ENCODE measurements at regions not wholly inside any gene's neighbourhood (a gene's known extent, or its start where the extent isn't known, plus 50 kb on each side); places are given as distances from the start of the nearest gene placed in this dataset.

DNA sequence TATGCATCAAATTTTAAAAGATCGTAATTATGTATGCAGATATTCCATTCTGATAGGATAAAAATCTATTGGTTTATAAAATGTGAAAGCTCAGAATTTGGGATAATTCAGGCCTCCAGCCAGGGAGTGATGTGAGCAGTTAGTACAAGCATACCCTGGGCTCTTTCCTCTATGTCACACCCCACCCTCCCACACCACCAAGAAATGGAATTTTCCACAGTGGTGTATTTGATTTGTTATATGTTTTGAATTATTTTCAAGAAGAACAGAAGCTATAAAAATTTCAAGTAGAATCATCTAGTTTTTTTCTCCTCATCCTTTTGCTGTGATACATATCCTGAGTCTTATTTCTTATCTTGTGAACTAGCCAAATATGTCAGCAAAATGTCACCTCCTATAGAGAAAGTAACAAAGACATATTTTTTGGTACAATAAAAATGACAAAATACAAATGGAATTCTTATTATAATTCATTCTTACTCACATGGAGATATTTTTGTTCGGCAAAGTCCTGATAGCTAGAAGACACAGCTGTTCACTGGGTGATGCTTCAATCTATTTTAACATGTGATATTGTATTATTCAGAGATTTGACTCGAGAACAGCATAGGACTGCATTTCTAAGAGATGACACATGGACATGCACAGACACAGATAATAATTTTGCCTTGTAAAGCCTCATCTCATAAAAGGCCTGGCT lies 61.2 kb upstream of the FRY start:
- Histone ChIP-seq H3K9ac (ENCODE audit: low read depth, low read length) (no peak overlapping the region), H3K4me1 (ENCODE audit: insufficient read depth, low read length) (no peaks in the 10 kb centered on the region), H2AFZ (ENCODE audit: low read depth, low read length) (no peak overlapping the region), H3K27me3 (ENCODE audit: insufficient read depth, low read length, poor library complexity) (no peaks in the 10 kb centered on the region), H3K36me3 (ENCODE audit: insufficient read depth, low read length) (no peaks in the 10 kb centered on the region), H3K27ac (ENCODE audit: low read length) (no peak overlapping the region), H3K4me3 (ENCODE audit: low read depth in 1 of 2, low read length in 2 of 2) (no peak overlapping the region), H4K20me1 (ENCODE audit: insufficient read depth, low read length) (no peaks in the 10 kb centered on the region), H3K4me2 (ENCODE audit: insufficient read depth, low read length) (no peak overlapping the region), H3K9me3 (ENCODE audit: insufficient read depth, low read length, severe bottlenecking) (no peaks in the 10 kb centered on the region), H3K79me2 (ENCODE audit: insufficient read depth, low read length) (no peaks in the 10 kb centered on the region)
- ATAC-seq (ENCODE audit: insufficient read depth, low read depth) (no peak), DNase-seq (no peak)
- TF ChIP-seq, protein P1, sequence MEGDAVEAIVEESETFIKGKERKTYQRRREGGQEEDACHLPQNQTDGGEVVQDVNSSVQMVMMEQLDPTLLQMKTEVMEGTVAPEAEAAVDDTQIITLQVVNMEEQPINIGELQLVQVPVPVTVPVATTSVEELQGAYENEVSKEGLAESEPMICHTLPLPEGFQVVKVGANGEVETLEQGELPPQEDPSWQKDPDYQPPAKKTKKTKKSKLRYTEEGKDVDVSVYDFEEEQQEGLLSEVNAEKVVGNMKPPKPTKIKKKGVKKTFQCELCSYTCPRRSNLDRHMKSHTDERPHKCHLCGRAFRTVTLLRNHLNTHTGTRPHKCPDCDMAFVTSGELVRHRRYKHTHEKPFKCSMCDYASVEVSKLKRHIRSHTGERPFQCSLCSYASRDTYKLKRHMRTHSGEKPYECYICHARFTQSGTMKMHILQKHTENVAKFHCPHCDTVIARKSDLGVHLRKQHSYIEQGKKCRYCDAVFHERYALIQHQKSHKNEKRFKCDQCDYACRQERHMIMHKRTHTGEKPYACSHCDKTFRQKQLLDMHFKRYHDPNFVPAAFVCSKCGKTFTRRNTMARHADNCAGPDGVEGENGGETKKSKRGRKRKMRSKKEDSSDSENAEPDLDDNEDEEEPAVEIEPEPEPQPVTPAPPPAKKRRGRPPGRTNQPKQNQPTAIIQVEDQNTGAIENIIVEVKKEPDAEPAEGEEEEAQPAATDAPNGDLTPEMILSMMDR (IDR thresholded peaks at IDR 0.05; ENCODE audit: borderline replicate concordance, extremely low read depth, low read length, poor library complexity, severe bottlenecking): no peak
- no peak for TF ChIP-seq EZH2 (IDR thresholded peaks at IDR 0.05; ENCODE audit: borderline replicate concordance, low read depth, low read length, severe bottlenecking)

DNA sequence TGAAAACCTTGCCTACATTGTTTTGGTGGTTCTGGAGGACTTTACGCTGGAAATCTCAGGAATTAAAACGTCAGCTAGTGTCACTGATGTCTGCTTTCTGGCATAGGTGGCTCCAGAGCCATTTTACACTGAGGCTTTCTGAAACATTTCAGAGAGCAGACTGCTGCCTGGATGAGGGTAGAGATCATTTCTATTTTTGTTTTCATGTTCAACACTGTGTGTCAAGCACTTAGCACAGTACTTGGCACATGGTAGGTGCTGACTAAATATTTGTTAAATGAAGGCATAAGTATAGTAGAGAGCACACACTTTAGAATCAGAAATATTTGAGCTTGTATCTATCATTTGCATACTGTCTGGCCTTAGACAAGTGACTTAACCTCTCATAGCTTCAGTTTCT lies 59.1 kb upstream of the FRY start:
- no peak overlapping the region for H3K9ac ChIP-seq (ENCODE audit: low read depth, low read length)
- DNase-seq: no peak
- H2AFZ ChIP-seq (ENCODE audit: low read depth, low read length): no peak overlapping the region
- H3K4me1 ChIP-seq (ENCODE audit: insufficient read depth, low read length): no peaks in the 10 kb centered on the region
- no peaks in the 10 kb centered on the region for H3K36me3 ChIP-seq (ENCODE audit: insufficient read depth, low read length)
- no peak overlapping the region for H3K4me2 ChIP-seq (ENCODE audit: insufficient read depth, low read length)
- TF ChIP-seq, protein P1 (IDR thresholded peaks at IDR 0.05; ENCODE audit: borderline replicate concordance, extremely low read depth, low read length, poor library complexity, severe bottlenecking): no peak
- TF ChIP-seq EZH2 (IDR thresholded peaks at IDR 0.05; ENCODE audit: borderline replicate concordance, low read depth, low read length, severe bottlenecking): no peak
- H3K4me3 ChIP-seq (ENCODE audit: low read depth in 1 of 2, low read length in 2 of 2): no peak overlapping the region
- H3K27me3 ChIP-seq (ENCODE audit: insufficient read depth, low read length, poor library complexity): no peaks in the 10 kb centered on the region
- no peaks in the 10 kb centered on the region for H3K79me2 ChIP-seq (ENCODE audit: insufficient read depth, low read length)
- no peak for ATAC-seq (ENCODE audit: insufficient read depth, low read depth)
- H3K9me3 ChIP-seq (ENCODE audit: insufficient read depth, low read length, severe bottlenecking): no peaks in the 10 kb centered on the region
- no peak overlapping the region for H3K27ac ChIP-seq (ENCODE audit: low read length)
- no peaks in the 10 kb centered on the region for H4K20me1 ChIP-seq (ENCODE audit: insufficient read depth, low read length)

DNA sequence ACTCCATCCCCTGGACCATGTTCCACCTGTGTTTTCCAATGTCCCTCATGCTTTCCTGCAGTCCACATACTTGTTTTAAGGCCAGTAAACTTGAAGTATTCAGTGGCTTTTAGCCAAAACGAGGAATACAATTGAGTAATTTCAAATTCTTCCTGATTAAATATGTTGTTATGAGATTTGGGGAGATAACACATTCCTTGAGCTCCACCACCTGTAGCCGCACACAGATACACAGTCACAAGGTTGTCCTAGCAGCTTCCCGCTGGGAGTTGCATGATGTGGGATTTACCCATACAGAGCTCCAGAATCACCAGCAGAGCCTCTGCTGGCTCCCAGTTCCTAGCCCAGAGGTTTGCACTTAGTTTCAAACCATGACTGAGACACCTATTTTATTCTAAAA lies 53.6 kb upstream of the FRY start:
- TF ChIP-seq, protein P1 (IDR thresholded peaks at IDR 0.05; ENCODE audit: borderline replicate concordance, extremely low read depth, low read length, poor library complexity, severe bottlenecking): no peak
- no peak for TF ChIP-seq EZH2 (IDR thresholded peaks at IDR 0.05; ENCODE audit: borderline replicate concordance, low read depth, low read length, severe bottlenecking)
- DNase-seq: no peak

More for the DNA sequence above, 53.6 kb upstream of the FRY start:
- H3K9ac ChIP-seq (ENCODE audit: low read depth, low read length): no peak overlapping the region
- no peaks in the 10 kb centered on the region for H4K20me1 ChIP-seq (ENCODE audit: insufficient read depth, low read length)
- H3K36me3 ChIP-seq (ENCODE audit: insufficient read depth, low read length): no peaks in the 10 kb centered on the region
- no peak for ATAC-seq (ENCODE audit: insufficient read depth, low read depth)
- no peaks in the 10 kb centered on the region for H3K27me3 ChIP-seq (ENCODE audit: insufficient read depth, low read length, poor library complexity)
- no peaks in the 10 kb centered on the region for H3K79me2 ChIP-seq (ENCODE audit: insufficient read depth, low read length)
- H2AFZ ChIP-seq (ENCODE audit: low read depth, low read length): no peak overlapping the region
- H3K4me2 ChIP-seq (ENCODE audit: insufficient read depth, low read length): no peak overlapping the region
- no peaks in the 10 kb centered on the region for H3K9me3 ChIP-seq (ENCODE audit: insufficient read depth, low read length, severe bottlenecking)
- H3K4me1 ChIP-seq (ENCODE audit: insufficient read depth, low read length): no peaks in the 10 kb centered on the region
- no peak overlapping the region for H3K4me3 ChIP-seq (ENCODE audit: low read depth in 1 of 2, low read length in 2 of 2)
- no peak overlapping the region for H3K27ac ChIP-seq (ENCODE audit: low read length)

All from DND-41 (cell line).